H1 (cell line): ENCODE measurements at regions not wholly inside any gene's neighbourhood (a gene's known extent, or its start where the extent isn't known, plus 50 kb on each side); places are given as distances from the start of the nearest gene placed in this dataset.

ENCODE experiments used
- CTCF ChIA-PET: fragments of 300-600 bp; sonication (Branson Sonifier 250); formaldehyde crosslinking; loops from one replicate; lab custom pipeline; 2021; ENCODE audit not compliant: partially characterized antibody; lab: Charles Lee
- POLR2A ChIA-PET: fragments of 300-600 bp; sonication (Branson Sonifier 250); formaldehyde crosslinking; loops from one replicate; lab custom pipeline; 2021; ENCODE audit warnings: inconsistent platforms; ENCODE audit not compliant: partially characterized antibody; lab: Charles Lee
- DNase-seq, 2 experiments: peaks; one replicate each; pipeline versions ENCODE4 v3.0.0 to v3.0.0-alpha.2; 2010 to 2022; ENCODE audit warnings: low spot score in 2 of 2, low read depth in 1 of 2, mixed read lengths in 1 of 2
- FAIRE-seq: peaks from 2 replicates; lab custom pipeline; 2011; peaks lifted over from hg19 to GRCh38; lab: Jason Lieb, UNC
- H2AFZ ChIP-seq: 2 replicates; pipeline ENCODE4 v1.8.1; 2012; ENCODE audit warnings: low read length, inconsistent platforms
- H2AK5ac ChIP-seq: 2 replicates; pipeline ENCODE4 v1.6.1; 2013; ENCODE audit warnings: low read depth, low read length
- H2BK120ac ChIP-seq: replicated peaks from 2 replicates; pipeline ENCODE3; 2013; ENCODE audit warnings: low read depth, low read length, inconsistent platforms
- H2BK12ac ChIP-seq: 2 replicates; pipeline ENCODE4 v1.6.1; 2013; ENCODE audit warnings: low read depth, low read length
- H2BK15ac ChIP-seq: 2 replicates; pipeline ENCODE4 v1.6.1; 2013; ENCODE audit warnings: low read length
- H2BK20ac ChIP-seq: 2 replicates; pipeline ENCODE4 v1.6.1; 2013; ENCODE audit warnings: low read length
- H2BK5ac ChIP-seq: 2 replicates; pipeline ENCODE4 v1.6.1; 2013; ENCODE audit warnings: low read depth, low read length
- H3K14ac ChIP-seq: 2 replicates; pipeline ENCODE4 v1.6.1; 2013; ENCODE audit warnings: inconsistent platforms; ENCODE audit not compliant: insufficient read length
- H3K18ac ChIP-seq: 2 replicates; pipeline ENCODE4 v1.6.1; 2013; ENCODE audit warnings: low read length; ENCODE audit errors: extremely low read depth
- H3K23ac ChIP-seq: 2 replicates; pipeline ENCODE4 v1.6.1; 2013; ENCODE audit warnings: inconsistent platforms; ENCODE audit not compliant: insufficient read length
- H3K23me2 ChIP-seq: 2 replicates; pipeline ENCODE4 v1.6.1; 2013; ENCODE audit warnings: low read depth, low read length
- H3K27ac ChIP-seq: 2 replicates; pipeline ENCODE4 v1.6.1; 2011; ENCODE audit warnings: low read depth, low read length, inconsistent platforms
- H3K27me3 ChIP-seq, 4 experiments: replicated peaks in 1 of 4; 1 replicate in 1 of 4; 2 replicates in 3 of 4; pipeline versions ENCODE4 v1.6.1 to v1.8.1; 2011 to 2013; ENCODE audit warnings: low read length in 3 of 4, mild to moderate bottlenecking in 3 of 4, inconsistent platforms in 2 of 4, mixed read lengths in 2 of 4, moderate library complexity in 1 of 4; ENCODE audit not compliant: control insufficient read depth in 3 of 4, insufficient read depth in 3 of 4; ENCODE audit errors: extremely low read depth in 1 of 4
- H3K36me3 ChIP-seq, 4 experiments: 2 replicates each; pipeline versions ENCODE4 v1.6.1 to v1.8.1; 2011 to 2013; ENCODE audit warnings: mild to moderate bottlenecking in 4 of 4, low read length in 3 of 4, moderate library complexity in 2 of 4, control low read depth in 1 of 4, inconsistent platforms in 1 of 4; ENCODE audit not compliant: insufficient read depth in 4 of 4, control insufficient read depth in 2 of 4
- H3K4ac ChIP-seq: replicated peaks from 2 replicates; pipeline ENCODE3; 2013; ENCODE audit warnings: low read length, low read depth, mixed read lengths, inconsistent platforms; ENCODE audit not compliant: insufficient read length
- H3K4me1 ChIP-seq, 4 experiments: replicated peaks in 1 of 4; 1 replicate in 1 of 4; 2 replicates in 3 of 4; pipeline versions ENCODE4 v1.6.1 to v1.8.1; 2011 to 2013; ENCODE audit warnings: low read length in 3 of 4, inconsistent platforms in 2 of 4, mixed read lengths in 1 of 4; ENCODE audit not compliant: insufficient read depth in 4 of 4, control insufficient read depth in 3 of 4
- H3K4me2 ChIP-seq, 2 experiments: 2 replicates each; pipeline versions ENCODE4 v1.6.1 to v1.8.1; 2011 to 2013; ENCODE audit warnings: low read depth in 2 of 2, low read length in 2 of 2, control low read depth in 1 of 2, inconsistent platforms in 1 of 2, mild to moderate bottlenecking in 1 of 2; ENCODE audit not compliant: insufficient read depth in 1 of 2
- H3K4me3 ChIP-seq, 4 experiments: fragments of 200-600, 300-600 bp in 1 of 4; sonication (generic), shearing (Covaris generic), sonication (Bioruptor Twin) in 1 of 4; 2 replicates each; pipeline versions ENCODE4 v1.5.1 to v1.8.1; 2011 to 2016; ENCODE audit warnings: low read length in 4 of 4, low read depth in 3 of 4, control low read depth in 2 of 4, inconsistent platforms in 2 of 4, mild to moderate bottlenecking in 2 of 4, mixed read lengths in 1 of 4, moderate library complexity in 1 of 4; ENCODE audit not compliant: insufficient read depth in 2 of 4; ENCODE audit errors: extremely low read depth in 1 of 4
- H3K56ac ChIP-seq: replicated peaks from 2 replicates; pipeline ENCODE3; 2013; ENCODE audit warnings: low read depth, mild to moderate bottlenecking, mixed read lengths, low read length, inconsistent platforms; ENCODE audit not compliant: insufficient read length
- H3K79me1 ChIP-seq: 2 replicates; pipeline ENCODE4 v1.6.1; 2013; ENCODE audit warnings: low read depth, low read length, control low read depth
- H3K79me2 ChIP-seq, 2 experiments: 2 replicates each; pipeline versions ENCODE4 v1.6.1 to v1.8.1; 2012 to 2013; ENCODE audit warnings: low read length in 2 of 2, mild to moderate bottlenecking in 2 of 2, inconsistent platforms in 1 of 2; ENCODE audit not compliant: insufficient read depth in 2 of 2, control insufficient read depth in 1 of 2
- H3K9ac ChIP-seq, 4 experiments: replicated peaks in 1 of 4; 1 replicate in 1 of 4; 2 replicates in 3 of 4; pipeline versions ENCODE4 v1.6.1 to v1.8.1; 2011 to 2013; ENCODE audit warnings: low read depth in 3 of 4, low read length in 3 of 4, control low read depth in 2 of 4, mild to moderate bottlenecking in 2 of 4, moderate library complexity in 2 of 4, inconsistent platforms in 1 of 4; ENCODE audit errors: extremely low read depth in 1 of 4
- H3K9me3 ChIP-seq, 2 experiments: 2 replicates each; pipeline versions ENCODE4 v1.6.1 to v1.8.1; 2012 to 2013; ENCODE audit warnings: mild to moderate bottlenecking in 2 of 2, moderate library complexity in 2 of 2, control low read depth in 1 of 2, inconsistent platforms in 1 of 2, low read depth in 1 of 2, low read length in 1 of 2, mixed read lengths in 1 of 2; ENCODE audit not compliant: insufficient read depth in 2 of 2
- H4K20me1 ChIP-seq, 2 experiments: replicated peaks in 1 of 2; 2 replicates each; pipeline versions ENCODE3 to v1.8.1; 2011 to 2013; ENCODE audit warnings: inconsistent platforms in 2 of 2, low read length in 2 of 2, mild to moderate bottlenecking in 1 of 2; ENCODE audit not compliant: insufficient read depth in 2 of 2, control insufficient read depth in 1 of 2
- H4K5ac ChIP-seq: 2 replicates; pipeline ENCODE4 v1.6.1; 2013; ENCODE audit warnings: low read length, low read depth, mixed read lengths, inconsistent platforms; ENCODE audit not compliant: insufficient read length
- H4K8ac ChIP-seq: 2 replicates; pipeline ENCODE4 v1.8.0; 2013; ENCODE audit warnings: mild to moderate bottlenecking, moderate library complexity, low read length, inconsistent platforms; ENCODE audit not compliant: insufficient read depth; ENCODE audit errors: extremely low read depth
- H4K91ac ChIP-seq: replicated peaks from 2 replicates; pipeline ENCODE3; 2013; ENCODE audit warnings: low read length, mixed read lengths, inconsistent platforms; ENCODE audit not compliant: insufficient read length
- ATF3 ChIP-seq: IDR thresholded peaks from 2 replicates; pipeline ENCODE4 v1.6.1; 2011; ENCODE audit warnings: low read depth, mild to moderate bottlenecking, low read length; ENCODE audit not compliant: insufficient read depth
- WGBS, 2 experiments: shearing (Covaris generic) in 1 of 2; methylation state at CpG; one replicate each; pipeline versions ENCODE4 v1.1.6 to v1.1.7; 2013 to 2015; ENCODE audit warnings: low lambda C conversion rate in 2 of 2, mixed read lengths in 2 of 2, inconsistent platforms in 1 of 2, low coverage in 1 of 2, missing lambda C conversion rate in 1 of 2; ENCODE audit not compliant: insufficient replicate concordance in 2 of 2, insufficient coverage in 1 of 2, insufficient read length in 1 of 2; ENCODE audit errors: extremely low coverage in 1 of 2, missing lambda C conversion rate in 1 of 2; 5-methylcytosine and 5-hydroxymethylcytosine counted together

GRCh38 chr2:207428573-207428972 is 101.2 kb upstream of the CREB1 start:
- no peak for DNase-seq
- H2BK12ac ChIP-seq = no peak overlapping the region
- no peak for TF ChIP-seq ATF3

More at GRCh38 chr2:207428573-207428972, 101.2 kb upstream of the CREB1 start:
- Histone ChIP-seq H3K9me3 (no peaks in the 10 kb centered on the region), H2AFZ (no peak overlapping the region), H3K27me3 (no peaks in the 10 kb centered on the region), H2BK20ac (no peak overlapping the region), H4K8ac (no peak overlapping the region), H3K79me2 (no peaks in the 10 kb centered on the region), H3K27ac (no peak overlapping the region), H3K4me1 (no peaks in the 10 kb centered on the region), H2BK15ac (no peak overlapping the region), H4K91ac (no peak overlapping the region), H4K5ac (no peak overlapping the region), H3K23me2 (no peaks in the 10 kb centered on the region), H4K20me1 (no peaks in the 10 kb centered on the region), H2BK5ac (no peak overlapping the region), H3K4ac (no peak overlapping the region), H3K9ac (no peak overlapping the region), H3K79me1 (no peaks in the 10 kb centered on the region), H3K56ac (no peak overlapping the region), H3K23ac (no peak overlapping the region), H2BK120ac (no peak overlapping the region), H2AK5ac (no peak overlapping the region), H3K4me2 (no peak overlapping the region), H3K14ac (no peak overlapping the region), H3K36me3 (no peaks in the 10 kb centered on the region), H3K18ac (no peak overlapping the region), H3K4me3 (no peak overlapping the region)
- ChIA-PET POLR2A (no interaction called here), CTCF (no interaction called here)
- no peak for FAIRE-seq
- 100% methylated on average over 1 of the region's 1 CpG; no CpG with 5 or more reads in 1 of the 2 experiments for WGBS, 2 experiments
